Upper lobe of right lung (tissue), 1 donor: ENCODE measurements at regions not wholly inside any gene's neighbourhood (a gene's known extent, or its start where the extent isn't known, plus 50 kb on each side); places are given as distances from the start of the nearest gene placed in this dataset.

Source experiments
- ATAC-seq: fragments of 200-7000 bp; cut with Tn5 transposase; one replicate; pipeline ENCODE4 v1.9.1; 2020; ENCODE audit warnings: mild to moderate bottlenecking, moderate library complexity
- DNase-seq: peaks from one replicate; pipeline ENCODE4 v3.0.0-alpha.2; 2020
- H3K27ac ChIP-seq: fragments of 200-600 bp; one replicate; pipeline ENCODE4 v1.8.0; 2022
- H3K27me3 ChIP-seq: fragments of 200-600 bp; one replicate; pipeline ENCODE4 v1.8.0; 2022; ENCODE audit warnings: mild to moderate bottlenecking
- H3K36me3 ChIP-seq: fragments of 200-600 bp; one replicate; pipeline ENCODE4 v1.8.0; 2022
- H3K4me1 ChIP-seq: fragments of 200-600 bp; one replicate; pipeline ENCODE4 v1.8.0; 2022
- H3K4me3 ChIP-seq: fragments of 200-600 bp; one replicate; pipeline ENCODE4 v1.8.0; 2022; ENCODE audit warnings: mild to moderate bottlenecking
- H3K9me3 ChIP-seq: fragments of 200-600 bp; one replicate; pipeline ENCODE4 v1.8.0; 2022
- CTCF ChIP-seq: fragments of 200-600 bp; IDR thresholded peaks from one replicate; pipeline ENCODE4 v1.8.0; 2022; ENCODE audit warnings: antibody characterized with exemption
- intact Hi-C: fragments of 100-400 bp; cut with DNase I; formaldehyde crosslinking; loops from one replicate; pipeline ENCODE4 v1.11.0; 2022
- donor health status: DM: no; HTN: yes; CAD: no; lungs with severe emphysema.

DNA sequence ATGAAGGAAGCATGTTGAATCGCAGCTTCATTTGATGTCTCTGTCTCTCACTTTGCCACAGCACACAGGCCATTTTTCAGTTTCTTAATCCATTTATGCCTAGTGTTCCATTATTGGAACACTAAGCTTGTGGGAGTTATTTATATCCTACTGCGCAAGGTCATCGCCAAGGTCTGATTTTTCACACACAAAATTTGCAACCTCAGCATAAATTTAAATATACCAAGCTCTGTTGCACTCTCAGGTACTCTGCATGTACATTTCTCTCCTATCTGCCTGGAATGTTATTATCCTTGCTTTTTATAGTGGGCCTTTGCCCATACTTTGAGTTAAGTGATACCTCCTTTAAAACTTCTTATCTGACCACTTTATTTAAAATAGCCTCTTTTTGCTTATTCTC, 519.2 kb upstream of the TOM1L1 start:
- Histone ChIP-seq H3K4me3 (no peak overlapping the region), H3K27me3 (no peaks in the 10 kb centered on the region), H3K4me1 (no peaks in the 10 kb centered on the region), H3K27ac (no peak overlapping the region), H3K36me3 (no peaks in the 10 kb centered on the region), H3K9me3 (no peaks in the 10 kb centered on the region)
- DNase-seq (no peak), ATAC-seq (no peak)
- TF ChIP-seq CTCF, result no peak
- intact Hi-C loops, result no loop called here

DNA sequence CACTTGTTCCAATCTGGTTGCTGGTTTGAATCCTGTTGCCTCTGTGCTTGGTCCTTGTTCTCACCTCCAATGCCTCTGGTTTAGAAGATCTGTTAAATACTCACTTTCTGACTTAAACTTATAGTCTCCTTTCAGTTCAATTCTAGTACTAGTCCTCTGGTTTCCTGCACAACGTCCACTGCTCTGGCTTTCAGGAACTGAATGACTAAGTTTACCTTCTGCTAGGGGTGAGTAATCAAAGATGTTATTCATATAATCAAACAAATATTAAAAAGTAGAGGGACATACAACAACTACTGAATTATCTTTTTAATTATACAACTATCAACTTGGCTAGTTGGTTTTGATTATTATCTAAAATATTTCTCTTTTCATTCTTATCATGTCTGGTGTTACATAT, 496.4 kb upstream of the TOM1L1 start:
- no peak for TF ChIP-seq CTCF
- H3K9me3 ChIP-seq, result no peaks in the 10 kb centered on the region
- no peak overlapping the region for H3K4me3 ChIP-seq
- H3K36me3 ChIP-seq, result no peaks in the 10 kb centered on the region
- ATAC-seq (no peak), DNase-seq (no peak)
- no peaks in the 10 kb centered on the region for H3K27me3 ChIP-seq
- no peak overlapping the region for H3K27ac ChIP-seq
- intact Hi-C loops, result no loop called here
- no peaks in the 10 kb centered on the region for H3K4me1 ChIP-seq

- intact Hi-C loops, result no loop called here
- DNase-seq (no peak), ATAC-seq (no peak)
- H3K27ac ChIP-seq, result no peak overlapping the region
- no peak overlapping the region for H3K4me3 ChIP-seq
- H3K4me1 ChIP-seq, result no peaks in the 10 kb centered on the region
- no peaks in the 10 kb centered on the region for H3K9me3 ChIP-seq
- no peaks in the 10 kb centered on the region for H3K27me3 ChIP-seq
- no peak for TF ChIP-seq CTCF
- no peaks in the 10 kb centered on the region for H3K36me3 ChIP-seq
Measured at GRCh38 chr17:54405826-54406225, 494.8 kb upstream of the TOM1L1 start.

GRCh38 chr17:54408731-54409130, 491.9 kb upstream of the TOM1L1 start:
- Histone ChIP-seq H3K9me3 (no peaks in the 10 kb centered on the region), H3K27me3 (no peaks in the 10 kb centered on the region), H3K27ac (no peak overlapping the region), H3K4me3 (no peak overlapping the region), H3K36me3 (no peaks in the 10 kb centered on the region), H3K4me1 (no peaks in the 10 kb centered on the region)
- intact Hi-C loops, result no loop called here
- no peak for DNase-seq
- no peak for TF ChIP-seq CTCF
- no peak for ATAC-seq

- intact Hi-C loops, result no loop called here
- H3K9me3 ChIP-seq, result no peaks in the 10 kb centered on the region
- H3K27me3 ChIP-seq, result no peaks in the 10 kb centered on the region
- H3K27ac ChIP-seq, result no peak overlapping the region
- ATAC-seq, result no peak
- no peak overlapping the region for H3K4me3 ChIP-seq
- no peak for DNase-seq
- H3K4me1 ChIP-seq, result no peaks in the 10 kb centered on the region
- no peaks in the 10 kb centered on the region for H3K36me3 ChIP-seq
- TF ChIP-seq CTCF, result no peak
Measured at GRCh38 chr17:54418467-54418866, 482.2 kb upstream of the TOM1L1 start.

DNA sequence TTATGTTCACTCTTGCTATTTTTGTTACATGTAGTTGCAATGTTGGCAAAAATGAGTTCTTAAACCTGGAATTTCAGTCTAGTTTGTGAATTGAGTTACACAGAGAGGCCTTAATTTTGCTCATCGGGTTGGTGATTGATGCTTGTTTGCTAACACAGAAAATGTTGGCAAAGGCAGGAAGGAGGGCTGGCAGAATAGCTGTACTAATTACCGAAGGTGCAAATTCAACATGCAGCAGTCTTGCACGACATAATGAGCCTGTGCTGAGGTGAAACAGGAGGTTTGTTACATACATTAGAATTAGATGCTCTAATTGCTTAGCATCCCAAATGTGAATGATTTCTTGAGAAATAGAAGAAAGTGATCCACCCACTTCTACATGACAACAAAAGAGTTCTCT, 475.0 kb upstream of the TOM1L1 start:
- TF ChIP-seq CTCF, result no peak
- Histone ChIP-seq H3K27me3 (no peaks in the 10 kb centered on the region), H3K9me3 (no peaks in the 10 kb centered on the region), H3K4me1 (no peaks in the 10 kb centered on the region), H3K4me3 (no peak overlapping the region), H3K36me3 (no peaks in the 10 kb centered on the region), H3K27ac (no peak overlapping the region)
- DNase-seq (no peak), ATAC-seq (no peak)
- intact Hi-C loops, result no loop called here
